H1 (cell line): ENCODE measurements at regions not wholly inside any gene's neighbourhood (a gene's known extent, or its start where the extent isn't known, plus 50 kb on each side); places are given as distances from the start of the nearest gene placed in this dataset.

Experiments
- BCL11A ChIP-seq, 2 experiments: IDR thresholded peaks; one replicate each; pipeline ENCODE4 v1.6.1; 2011; ENCODE audit warnings: low read depth in 2 of 2, low read length in 2 of 2, mild to moderate bottlenecking in 2 of 2
- E2F6 ChIP-seq: IDR thresholded peaks from 2 replicates; pipeline ENCODE4 v1.6.1; 2012; ENCODE audit warnings: inconsistent platforms
- EP300 ChIP-seq, 2 experiments: IDR thresholded peaks; 1 replicate in 1 of 2; 2 replicates in 1 of 2; pipeline ENCODE4 v1.6.1; 2011 to 2012; ENCODE audit warnings: low read depth in 2 of 2, low read length in 2 of 2, mild to moderate bottlenecking in 2 of 2, borderline replicate concordance in 1 of 2, inconsistent platforms in 1 of 2, moderate library complexity in 1 of 2
- HDAC2 ChIP-seq, 2 experiments: fragments of 300-600 bp in 1 of 2; sonication (generic) in 1 of 2; IDR thresholded peaks; 2 replicates each; pipeline ENCODE4 v1.6.1; 2011 to 2012; ENCODE audit warnings: low read depth in 2 of 2, low read length in 2 of 2, mild to moderate bottlenecking in 2 of 2, moderate library complexity in 2 of 2, borderline replicate concordance in 1 of 2, inconsistent platforms in 1 of 2
- KDM5A ChIP-seq: fragments of 200-600 bp; IDR thresholded peaks from 2 replicates; pipeline ENCODE4 v1.7.1; 2012; ENCODE audit warnings: mild to moderate bottlenecking, low read length, inconsistent platforms, mixed read lengths
- SRF ChIP-seq: IDR thresholded peaks from 2 replicates; pipeline ENCODE4 v1.6.1; 2011; ENCODE audit warnings: mild to moderate bottlenecking, low read depth, low read length, moderate library complexity

- TF ChIP-seq E2F6 (no peak), BCL11A (IDR thresholded peaks at IDR 0.05; ENCODE audit: low read depth in 2 of 2, low read length in 2 of 2) (no peak), EP300 (IDR thresholded peaks at IDR 0.05; ENCODE audit: borderline replicate concordance in 1 of 2, low read depth in 2 of 2, low read length in 2 of 2) (no peak), HDAC2 (IDR thresholded peaks at IDR 0.05; ENCODE audit: borderline replicate concordance in 1 of 2, low read depth in 2 of 2, low read length in 2 of 2) (no peak), SRF (no peak), KDM5A (no peak)
These were observed 192.8 kb downstream of the KLHL28 start (continued) for GRCh38 chr14:44768935-44769334.
